ENCODE measurements at regions not wholly inside any gene's neighbourhood (a gene's known extent, or its start where the extent isn't known, plus 50 kb on each side); places are given as distances from the start of the nearest gene placed in this dataset.

DNA sequence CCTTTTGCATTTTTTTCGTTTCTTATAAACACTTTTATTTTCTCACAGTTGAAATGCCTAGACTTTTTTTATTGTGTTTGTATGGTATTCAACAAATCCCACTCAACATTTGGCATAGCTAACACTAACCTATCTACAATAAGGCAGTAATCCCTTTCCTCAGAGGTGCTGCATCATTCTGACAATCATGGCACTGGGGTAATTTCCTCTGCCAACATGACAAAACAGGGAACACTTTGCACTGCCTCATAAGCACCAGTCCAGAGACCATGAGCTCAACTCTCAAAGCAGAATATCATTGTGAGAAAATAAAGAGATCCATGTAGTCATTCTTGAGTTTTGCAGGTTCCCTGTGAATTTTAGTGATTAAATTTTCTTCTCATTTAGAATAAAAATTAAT, 183.8 kb upstream of the INTU start:
- FAIRE-seq, result no peak

DNA sequence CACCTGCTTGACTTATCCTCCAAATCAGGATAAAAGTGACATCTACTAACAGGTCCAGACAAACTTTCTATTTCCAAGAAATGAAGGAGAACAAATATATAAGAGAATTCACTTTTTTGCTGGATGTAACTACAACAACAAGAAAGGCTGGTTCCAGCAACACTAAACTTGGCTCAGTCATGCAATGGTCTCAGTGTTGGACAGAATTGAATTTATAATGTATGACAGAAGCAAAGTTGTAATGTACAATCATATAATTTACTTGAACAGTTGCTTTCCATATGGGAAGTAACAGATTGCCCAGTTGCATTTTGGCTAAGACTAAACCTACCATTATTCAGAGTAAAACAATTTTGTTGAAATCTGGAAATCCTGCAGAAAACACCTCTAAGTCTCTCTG, 183.3 kb upstream of the INTU start:
- RAD21 ChIA-PET (ENCODE audit: unreplicated experiment), result no interaction called here
- H3K27me3 ChIP-seq (replicated peaks in 1 of 2; ENCODE audit: control insufficient read depth in 2 of 2, insufficient read depth in 2 of 2, low read length in 1 of 2), result no peaks in the 10 kb centered on the region; a peak in 1 of 4 replicates
- ATAC-seq (no peak), DNase-seq (ENCODE audit: low read depth, low spot score) (no peak), FAIRE-seq (no peak)
- H3K4me2 ChIP-seq (ENCODE audit: control insufficient read depth, insufficient read depth), result no peak overlapping the region
- no TSS peak for BruUV-seq (replicated peaks)
- no peak overlapping the region for H3K9ac ChIP-seq (ENCODE audit: control insufficient read depth, insufficient read depth, low read length)
- H2AFZ ChIP-seq (ENCODE audit: control insufficient read depth, low read depth, low read length), result no peak overlapping the region
- H4K20me1 ChIP-seq (ENCODE audit: control insufficient read depth, insufficient read depth), result no peaks in the 10 kb centered on the region
- H3K9me3 ChIP-seq (replicated peaks; ENCODE audit: control insufficient read depth, insufficient read depth, low read length), result no peaks in the 10 kb centered on the region
- H3K4me1 ChIP-seq (ENCODE audit: control insufficient read depth, insufficient read depth, low read length), result no peaks in the 10 kb centered on the region
- no peak for TF ChIP-seq HDGF (IDR thresholded peaks at IDR 0.05)
- TF ChIP-seq, protein P1, sequence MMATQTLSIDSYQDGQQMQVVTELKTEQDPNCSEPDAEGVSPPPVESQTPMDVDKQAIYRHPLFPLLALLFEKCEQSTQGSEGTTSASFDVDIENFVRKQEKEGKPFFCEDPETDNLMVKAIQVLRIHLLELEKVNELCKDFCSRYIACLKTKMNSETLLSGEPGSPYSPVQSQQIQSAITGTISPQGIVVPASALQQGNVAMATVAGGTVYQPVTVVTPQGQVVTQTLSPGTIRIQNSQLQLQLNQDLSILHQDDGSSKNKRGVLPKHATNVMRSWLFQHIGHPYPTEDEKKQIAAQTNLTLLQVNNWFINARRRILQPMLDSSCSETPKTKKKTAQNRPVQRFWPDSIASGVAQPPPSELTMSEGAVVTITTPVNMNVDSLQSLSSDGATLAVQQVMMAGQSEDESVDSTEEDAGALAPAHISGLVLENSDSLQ (IDR thresholded peaks at IDR 0.05), result no peak
- SMC1A ChIA-PET (ENCODE audit: uncharacterized antibody, unreplicated experiment), result no interaction called here
- CTCF ChIA-PET, result no interaction called here
- H3K27ac ChIP-seq (ENCODE audit: control insufficient read depth, insufficient read depth), result no peak overlapping the region
- in situ Hi-C loops (cut with MboI) (no loop called here), intact Hi-C loops (cut with micrococcal nuclease; ENCODE audit: unreplicated experiment) (no loop called here)
- H3K79me2 ChIP-seq (ENCODE audit: control insufficient read depth, insufficient read depth, low read length), result no peaks in the 10 kb centered on the region
- no peaks in the 10 kb centered on the region for H3K36me3 ChIP-seq (ENCODE audit: control insufficient read depth in 2 of 2, insufficient read depth in 2 of 2, low read length in 1 of 2)
- H3K4me3 ChIP-seq, result no peak overlapping the region
- POLR2A ChIA-PET, result no interaction called here

More for the DNA sequence above, 183.8 kb upstream of the INTU start:
- 0% methylated on average over 1 of the region's 1 CpG for WGBS (ENCODE audit: insufficient coverage, insufficient replicate concordance, low lambda C conversion rate, missing lambda C conversion rate)
- ChIA-PET SMC1A (ENCODE audit: uncharacterized antibody, unreplicated experiment) (no interaction called here), RAD21 (ENCODE audit: unreplicated experiment) (no interaction called here), CTCF (no interaction called here), POLR2A (no interaction called here)
- no peak overlapping the region for H3K9ac ChIP-seq (ENCODE audit: control insufficient read depth, insufficient read depth, low read length)
- H3K27me3 ChIP-seq (replicated peaks in 1 of 2; ENCODE audit: control insufficient read depth in 2 of 2, insufficient read depth in 2 of 2, low read length in 1 of 2), result no peaks in the 10 kb centered on the region; a peak in 1 of 4 replicates
- DNase-seq (ENCODE audit: low read depth, low spot score) (no peak), ATAC-seq (no peak)
- no peak overlapping the region for H2AFZ ChIP-seq (ENCODE audit: control insufficient read depth, low read depth, low read length)
- no peak overlapping the region for H3K4me3 ChIP-seq
- H3K4me1 ChIP-seq (ENCODE audit: control insufficient read depth, insufficient read depth, low read length), result no peaks in the 10 kb centered on the region
- H4K20me1 ChIP-seq (ENCODE audit: control insufficient read depth, insufficient read depth), result no peaks in the 10 kb centered on the region
- no peaks in the 10 kb centered on the region for H3K79me2 ChIP-seq (ENCODE audit: control insufficient read depth, insufficient read depth, low read length)
- H3K36me3 ChIP-seq (ENCODE audit: control insufficient read depth in 2 of 2, insufficient read depth in 2 of 2, low read length in 1 of 2), result no peaks in the 10 kb centered on the region
- intact Hi-C loops (cut with micrococcal nuclease; ENCODE audit: unreplicated experiment) (no loop called here), in situ Hi-C loops (cut with MboI) (no loop called here)
- H3K27ac ChIP-seq (ENCODE audit: control insufficient read depth, insufficient read depth), result no peak overlapping the region
- TF ChIP-seq, protein P2, sequence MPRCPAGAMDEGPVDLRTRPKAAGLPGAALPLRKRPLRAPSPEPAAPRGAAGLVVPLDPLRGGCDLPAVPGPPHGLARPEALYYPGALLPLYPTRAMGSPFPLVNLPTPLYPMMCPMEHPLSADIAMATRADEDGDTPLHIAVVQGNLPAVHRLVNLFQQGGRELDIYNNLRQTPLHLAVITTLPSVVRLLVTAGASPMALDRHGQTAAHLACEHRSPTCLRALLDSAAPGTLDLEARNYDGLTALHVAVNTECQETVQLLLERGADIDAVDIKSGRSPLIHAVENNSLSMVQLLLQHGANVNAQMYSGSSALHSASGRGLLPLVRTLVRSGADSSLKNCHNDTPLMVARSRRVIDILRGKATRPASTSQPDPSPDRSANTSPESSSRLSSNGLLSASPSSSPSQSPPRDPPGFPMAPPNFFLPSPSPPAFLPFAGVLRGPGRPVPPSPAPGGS (IDR thresholded peaks at IDR 0.05; ENCODE audit: borderline replicate concordance, insufficient read depth, low read depth, low read length, poor library complexity, severe bottlenecking), result no peak
- no peak for TF ChIP-seq IKZF2 (IDR thresholded peaks at IDR 0.05)
- TF ChIP-seq BHLHE40 (IDR thresholded peaks at IDR 0.05; ENCODE audit: borderline replicate concordance in 1 of 2, low read depth in 2 of 2, low read length in 1 of 2), result no peak
- no peak for TF ChIP-seq EZH2 (IDR thresholded peaks at IDR 0.05; ENCODE audit: borderline replicate concordance, control insufficient read depth, low read depth, low read length)
- H3K4me2 ChIP-seq (ENCODE audit: control insufficient read depth, insufficient read depth), result no peak overlapping the region
- BruUV-seq (replicated peaks), result no TSS peak
- no peaks in the 10 kb centered on the region for H3K9me3 ChIP-seq (replicated peaks; ENCODE audit: control insufficient read depth, insufficient read depth, low read length)
